ENCODE measurements at regions not wholly inside any gene's neighbourhood (a gene's known extent, or its start where the extent isn't known, plus 50 kb on each side); places are given as distances from the start of the nearest gene placed in this dataset.
"Not testable (repeated sequence)": the region's sequence is repeated elsewhere in the genome, so short reads cannot be mapped to it uniquely, and the experiment has no call there.

GRCh38 chr22:25462474-25463346, 101.8 kb upstream of the GRK3 start:
- DNase-seq (ENCODE audit: missing footprints) (peak; percentile 87), ATAC-seq (peak; percentile 88)
- intact Hi-C loops (cut with DNase I): loop anchor here (1.0 kb wide), 1 partner anchor 239 kb away; no protein-coding TSS in a partner anchor

DNA sequence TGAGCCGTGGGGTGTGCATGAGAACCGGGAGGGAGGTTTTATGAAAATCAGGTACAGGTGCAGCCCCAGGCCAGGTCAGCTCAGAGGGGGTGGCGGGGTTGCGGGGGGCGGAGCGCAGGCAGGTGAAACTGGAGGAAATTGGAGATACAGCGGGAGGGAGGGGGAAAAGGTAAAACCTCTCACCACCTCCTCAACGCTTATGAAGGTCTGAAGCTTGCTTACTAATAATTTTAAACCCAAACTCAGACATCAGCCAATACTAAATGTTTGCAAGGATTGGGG, 101.2 kb upstream of the GRK3 start:
- intact Hi-C loops (cut with DNase I); ATAC-seq; DNase-seq (ENCODE audit: missing footprints): not testable (repeated sequence)

GRCh38 chr22:25464326-25464725, 100.1 kb upstream of the GRK3 start:
- intact Hi-C loops (cut with DNase I); DNase-seq (ENCODE audit: missing footprints); ATAC-seq: not testable (repeated sequence)

- ATAC-seq: no peak
- intact Hi-C loops (cut with DNase I): no loop called here
- no peak for DNase-seq (ENCODE audit: missing footprints)
These were observed 98.5 kb upstream of the GRK3 start for GRCh38 chr22:25465949-25466348.

DNA sequence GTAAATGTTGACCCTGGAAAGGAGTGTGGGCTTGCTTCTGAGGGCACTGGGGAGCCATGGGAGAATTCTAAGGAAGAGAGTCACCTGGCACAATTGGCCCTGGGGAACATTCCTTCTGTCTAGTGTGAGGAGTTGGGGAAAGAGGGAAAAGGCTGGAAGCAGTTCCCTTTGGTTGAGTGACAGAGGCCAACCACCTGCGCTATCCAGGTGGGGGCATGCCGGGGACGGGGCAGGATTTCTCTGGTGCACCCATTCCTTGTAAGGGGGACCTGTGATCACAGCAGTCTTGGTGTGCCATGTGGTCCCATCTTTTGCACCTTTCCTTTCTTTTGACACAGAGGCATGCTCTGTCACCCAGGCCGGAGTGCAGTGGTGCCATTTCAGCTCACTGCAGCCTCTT, 92.1 kb upstream of the GRK3 start:
- intact Hi-C loops (cut with DNase I): no loop called here
- no peak for ATAC-seq
- no peak for DNase-seq (ENCODE audit: missing footprints)

GRCh38 chr22:25475257-25476022, 89.0 kb upstream of the GRK3 start:
- intact Hi-C loops (cut with DNase I): no loop called here
- DNase-seq (ENCODE audit: missing footprints) (no peak), ATAC-seq (peak; percentile 35)

DNA sequence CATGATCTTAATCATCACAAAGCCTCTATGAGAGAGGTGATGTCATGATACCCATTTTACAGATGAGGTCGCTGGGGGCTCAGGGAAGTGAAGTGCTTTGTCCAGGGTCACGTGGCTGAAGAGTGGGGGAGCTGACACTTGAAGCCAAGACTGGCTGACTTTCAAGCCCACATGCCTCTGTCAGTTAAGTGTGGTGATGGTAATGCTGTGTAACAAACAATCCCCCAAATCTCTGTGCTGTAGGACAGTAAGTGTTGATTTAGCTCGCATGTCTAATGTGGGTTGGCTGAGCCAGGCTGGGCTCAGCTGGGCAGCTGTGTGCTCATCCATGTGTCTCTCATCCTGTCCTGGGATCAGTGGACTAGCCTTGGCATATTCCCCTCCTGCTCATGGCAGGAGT, 87.1 kb upstream of the GRK3 start:
- DNase-seq (ENCODE audit: missing footprints) (no peak), ATAC-seq (no peak)
- intact Hi-C loops (cut with DNase I): no loop called here

GRCh38 chr22:25478111-25478510, 86.4 kb upstream of the GRK3 start:
- DNase-seq (ENCODE audit: missing footprints): no peak
- intact Hi-C loops (cut with DNase I): no loop called here
- ATAC-seq: no peak

GRCh38 chr22:25478528-25478927, 85.9 kb upstream of the GRK3 start:
- intact Hi-C loops (cut with DNase I): no loop called here
- DNase-seq (ENCODE audit: missing footprints): no peak
- ATAC-seq: no peak

GRCh38 chr22:25480868-25481267, 83.6 kb upstream of the GRK3 start:
- not testable (repeated sequence) for ATAC-seq; DNase-seq (ENCODE audit: missing footprints)
- intact Hi-C loops (cut with DNase I): loop anchor here (5.0 kb wide), 1 partner anchor 86 kb away; no protein-coding TSS in a partner anchor

DNA sequence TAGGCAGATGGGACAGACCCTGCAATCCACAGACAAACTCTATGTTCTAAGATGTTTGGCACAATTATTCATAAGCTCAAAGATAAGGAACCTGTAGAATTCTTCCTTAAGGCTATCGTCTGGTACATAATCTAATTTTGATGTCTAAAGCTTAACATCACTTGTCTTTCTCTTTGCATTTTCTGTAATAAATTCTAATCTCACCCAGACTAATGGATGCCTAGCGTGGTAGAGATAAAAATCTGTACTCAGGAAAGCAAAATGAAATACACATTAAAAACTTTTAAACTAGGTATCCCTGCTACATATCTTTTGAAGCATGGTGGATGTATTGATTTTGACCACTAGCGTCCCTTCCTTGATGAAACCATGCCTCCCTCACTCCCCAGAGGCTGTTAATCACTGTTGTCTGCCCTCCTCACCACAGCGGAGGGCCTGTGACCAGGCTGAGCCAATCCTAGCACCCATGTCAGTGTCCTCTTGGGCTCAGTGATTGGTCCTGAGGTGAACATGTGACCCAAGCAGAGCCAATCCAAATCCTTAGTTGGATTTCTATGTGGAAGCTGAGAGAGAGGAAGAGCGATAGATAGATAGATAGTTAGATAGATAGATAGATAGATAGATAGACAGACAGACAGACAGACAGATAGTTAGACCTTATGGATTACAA, 82.2 kb upstream of the GRK3 start:
- ATAC-seq (no peak), DNase-seq (ENCODE audit: missing footprints) (no peak)
- intact Hi-C loops (cut with DNase I): loop anchor here (5.0 kb wide), 1 partner anchor 85 kb away; no protein-coding TSS in a partner anchor

DNA sequence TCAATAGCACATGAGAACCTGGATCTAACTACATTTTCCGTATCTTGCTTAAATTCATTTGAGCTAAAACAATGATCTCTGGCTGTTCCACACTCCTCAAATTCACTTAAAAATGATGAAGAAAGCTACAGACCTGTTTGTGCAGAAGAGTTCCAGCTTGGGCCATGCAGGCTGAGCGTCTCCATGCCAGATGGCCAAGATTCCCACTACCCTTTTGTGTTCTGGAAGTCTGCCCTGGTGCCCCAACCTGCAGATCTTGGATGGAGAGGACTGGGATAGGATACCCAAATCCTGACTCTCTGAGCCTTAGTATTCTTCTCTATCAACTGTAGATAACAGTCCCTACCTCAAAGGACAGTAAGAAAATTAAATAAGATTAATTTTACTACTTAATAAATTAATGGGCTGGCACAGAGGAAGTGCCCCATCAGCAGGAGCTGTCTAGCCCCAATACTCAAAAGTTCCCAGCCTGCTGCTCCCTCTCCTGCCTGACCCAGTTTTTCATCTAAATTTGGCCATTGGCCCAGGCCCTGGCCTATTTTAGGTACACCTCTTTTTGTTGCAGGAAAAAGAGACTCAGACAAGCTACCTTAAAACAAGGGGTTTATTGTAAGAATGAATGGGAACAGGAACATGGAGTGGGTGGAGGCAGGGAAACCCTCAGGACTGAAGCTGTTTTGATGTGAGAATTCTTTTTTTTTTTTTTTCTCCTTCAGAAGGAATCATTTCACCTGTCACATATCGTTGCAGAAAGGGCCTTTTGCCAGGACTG, 81.4 kb upstream of the GRK3 start:
- ATAC-seq (peak; percentile 54), DNase-seq (ENCODE audit: missing footprints) (no peak)
- intact Hi-C loops (cut with DNase I): loop anchor here (5.0 kb wide), 1 partner anchor 84 kb away; no protein-coding TSS in a partner anchor

DNA sequence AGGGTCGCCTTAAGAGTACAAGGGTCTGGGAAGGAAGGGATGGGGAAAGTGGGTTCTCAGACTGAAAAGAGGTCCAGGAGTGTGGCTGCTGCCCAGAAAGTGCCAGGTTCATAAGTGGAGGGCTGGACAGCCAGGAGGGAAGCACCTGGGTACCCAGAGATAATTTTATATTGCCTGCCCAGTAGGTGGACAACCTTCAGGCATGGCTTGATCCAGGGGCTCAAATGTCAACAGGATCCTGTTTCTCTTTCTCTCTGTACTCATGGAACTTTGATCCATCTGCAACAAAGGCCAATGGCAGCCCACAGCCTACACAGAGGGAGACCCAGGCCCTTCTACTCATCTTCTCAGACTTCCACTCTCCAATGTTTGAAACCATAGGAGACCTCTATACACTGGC, 80.5 kb upstream of the GRK3 start:
- DNase-seq (ENCODE audit: missing footprints) (no peak), ATAC-seq (no peak)
- intact Hi-C loops (cut with DNase I): loop anchor here (5.0 kb wide), 1 partner anchor 83 kb away; no protein-coding TSS in a partner anchor

DNA sequence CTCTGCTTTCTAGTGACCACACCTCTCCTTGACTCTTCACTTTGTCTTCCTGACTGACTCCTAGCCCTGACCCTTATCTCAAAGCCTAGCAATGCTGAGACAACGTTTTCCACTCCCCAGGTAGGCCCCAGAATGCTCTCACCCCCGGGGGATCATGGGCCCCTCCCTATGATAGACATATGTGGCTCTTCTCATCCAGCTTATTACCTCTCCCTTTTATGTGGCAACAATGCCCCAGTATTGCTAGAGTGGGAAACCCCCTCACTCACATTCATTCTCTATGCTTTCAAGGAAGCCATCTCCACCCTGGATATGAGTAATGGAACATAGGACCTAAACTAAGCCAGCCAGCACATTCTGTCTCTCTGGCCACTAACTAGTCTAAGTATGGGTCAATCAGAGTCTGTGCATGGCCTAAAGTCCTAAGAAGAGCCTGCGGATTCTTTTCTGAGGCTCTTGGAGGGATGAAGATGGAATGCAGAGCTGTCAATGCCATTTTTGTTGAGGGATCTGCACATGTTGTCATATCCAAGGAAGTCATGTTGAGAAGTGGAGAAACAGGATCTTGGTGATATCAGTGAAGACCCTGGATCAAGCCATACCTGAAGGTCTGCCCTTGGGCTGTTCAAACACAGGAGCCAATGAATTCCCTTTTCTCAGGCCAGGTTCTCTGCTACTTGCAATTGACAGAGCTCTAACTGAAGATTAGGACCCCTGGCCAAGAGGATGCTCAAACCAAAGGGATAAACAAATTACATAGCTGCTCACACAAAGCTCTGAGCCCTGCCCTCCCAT, 79.8 kb upstream of the GRK3 start:
- no peak for ATAC-seq
- intact Hi-C loops (cut with DNase I): loop anchor here (5.0 kb wide), 1 partner anchor 83 kb away; no protein-coding TSS in a partner anchor

DNA sequence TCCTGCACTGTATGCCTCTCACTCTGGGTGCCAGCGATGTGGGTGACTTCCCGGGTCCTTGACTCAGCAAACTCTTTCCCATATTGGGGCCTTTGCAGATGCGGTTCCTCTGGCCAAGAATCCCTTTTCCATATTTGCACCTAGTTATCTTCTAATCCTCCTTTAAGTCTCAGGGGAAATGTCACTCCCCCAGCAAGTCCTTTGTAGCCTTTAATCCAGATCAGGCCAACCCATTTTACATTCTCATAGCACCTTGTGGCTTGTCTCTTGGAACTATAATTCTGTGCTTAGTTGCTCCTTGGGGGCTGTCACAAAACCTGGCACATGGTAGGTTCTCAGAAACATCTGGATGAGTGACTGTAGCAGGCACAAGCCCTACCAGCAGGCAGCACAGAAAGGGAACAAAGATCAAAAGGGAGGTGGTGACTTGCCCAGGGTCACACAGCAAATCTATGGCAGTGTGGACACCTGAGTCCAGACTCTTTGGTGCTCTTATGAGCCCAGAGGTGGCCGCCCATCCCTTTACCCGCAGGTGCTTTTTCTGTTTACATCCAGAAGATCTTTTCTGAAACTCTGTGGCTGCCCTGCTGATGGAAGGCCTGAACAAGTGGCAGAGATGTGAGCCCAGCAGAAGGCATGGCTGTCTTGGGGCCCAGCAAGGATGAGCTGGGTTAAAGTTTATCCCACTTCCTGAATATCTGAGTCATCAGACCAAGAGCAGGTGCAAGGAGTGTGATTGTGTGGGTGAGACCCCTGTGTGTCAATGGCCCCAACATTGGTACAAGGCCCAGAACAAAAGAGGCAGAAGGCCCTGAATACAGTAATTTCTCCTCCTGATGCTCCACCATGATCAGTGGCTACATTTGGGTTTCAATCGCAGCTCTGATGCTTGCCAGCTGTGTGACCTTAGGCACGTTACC, 78.6 kb upstream of the GRK3 start:
- intact Hi-C loops (cut with DNase I): no loop called here
- ATAC-seq (no peak), DNase-seq (ENCODE audit: missing footprints) (no peak)

More for the DNA sequence above, 79.8 kb upstream of the GRK3 start:
- no peak for DNase-seq (ENCODE audit: missing footprints)

DNA sequence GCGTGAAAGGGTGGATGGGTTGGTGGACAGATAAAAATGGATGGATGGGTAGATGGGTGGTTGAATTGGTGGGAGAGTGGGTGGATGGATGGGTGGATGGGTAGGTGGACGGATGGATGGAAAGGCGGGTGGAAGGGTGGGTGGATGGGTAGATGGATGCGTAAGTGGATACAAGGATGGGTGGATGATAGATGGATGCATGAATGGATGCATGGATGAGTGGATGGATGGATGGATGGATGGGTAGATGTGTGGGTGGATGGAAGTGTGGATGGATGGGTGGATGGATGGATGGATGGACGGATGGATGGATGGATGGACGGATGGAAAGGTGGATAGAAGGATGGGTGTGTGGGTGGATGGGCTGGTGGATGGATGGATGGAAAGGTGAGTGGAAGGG, 77.0 kb upstream of the GRK3 start:
- no peak for DNase-seq (ENCODE audit: missing footprints)
- intact Hi-C loops (cut with DNase I): no loop called here
- no peak for ATAC-seq
